D721Med (cell line): ENCODE measurements at regions not wholly inside any gene's neighbourhood (a gene's known extent, or its start where the extent isn't known, plus 50 kb on each side); places are given as distances from the start of the nearest gene placed in this dataset.

ENCODE experiments used
- DNase-seq: peaks from one replicate; pipeline ENCODE4 v3.0.0; 2011; ENCODE audit warnings: low spot score; ENCODE audit not compliant: insufficient read length
- FAIRE-seq: peaks from 2 replicates; lab custom pipeline; 2011; peaks lifted over from hg19 to GRCh38; lab: Jason Lieb, UNC
- TF ChIP-seq, protein P1 (sequence below): IDR thresholded peaks from 2 replicates; pipeline ENCODE4 v1.5.1; 2012; ENCODE audit warnings: mild to moderate bottlenecking, control low read depth; ENCODE audit not compliant: insufficient read depth; ENCODE audit errors: missing control alignments

- FAIRE-seq (no peak), DNase-seq (no peak)
- TF ChIP-seq, protein P1, sequence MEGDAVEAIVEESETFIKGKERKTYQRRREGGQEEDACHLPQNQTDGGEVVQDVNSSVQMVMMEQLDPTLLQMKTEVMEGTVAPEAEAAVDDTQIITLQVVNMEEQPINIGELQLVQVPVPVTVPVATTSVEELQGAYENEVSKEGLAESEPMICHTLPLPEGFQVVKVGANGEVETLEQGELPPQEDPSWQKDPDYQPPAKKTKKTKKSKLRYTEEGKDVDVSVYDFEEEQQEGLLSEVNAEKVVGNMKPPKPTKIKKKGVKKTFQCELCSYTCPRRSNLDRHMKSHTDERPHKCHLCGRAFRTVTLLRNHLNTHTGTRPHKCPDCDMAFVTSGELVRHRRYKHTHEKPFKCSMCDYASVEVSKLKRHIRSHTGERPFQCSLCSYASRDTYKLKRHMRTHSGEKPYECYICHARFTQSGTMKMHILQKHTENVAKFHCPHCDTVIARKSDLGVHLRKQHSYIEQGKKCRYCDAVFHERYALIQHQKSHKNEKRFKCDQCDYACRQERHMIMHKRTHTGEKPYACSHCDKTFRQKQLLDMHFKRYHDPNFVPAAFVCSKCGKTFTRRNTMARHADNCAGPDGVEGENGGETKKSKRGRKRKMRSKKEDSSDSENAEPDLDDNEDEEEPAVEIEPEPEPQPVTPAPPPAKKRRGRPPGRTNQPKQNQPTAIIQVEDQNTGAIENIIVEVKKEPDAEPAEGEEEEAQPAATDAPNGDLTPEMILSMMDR = no peak
Measured at GRCh38 chr2:128452536-128453530, 134.2 kb upstream of the HS6ST1 start.

GRCh38 chr2:128454980-128455720 lies 136.5 kb upstream of the HS6ST1 start:
- TF ChIP-seq, protein P1 = no peak
- FAIRE-seq (no peak), DNase-seq (no peak)

- DNase-seq = no peak
- FAIRE-seq = no peak
- TF ChIP-seq, protein P1 = no peak
Measured at GRCh38 chr2:128455721-128456050, 137.0 kb upstream of the HS6ST1 start.

GRCh38 chr2:128456281-128456680 lies 137.6 kb upstream of the HS6ST1 start:
- TF ChIP-seq, protein P1 = no peak
- no peak for FAIRE-seq

DNA sequence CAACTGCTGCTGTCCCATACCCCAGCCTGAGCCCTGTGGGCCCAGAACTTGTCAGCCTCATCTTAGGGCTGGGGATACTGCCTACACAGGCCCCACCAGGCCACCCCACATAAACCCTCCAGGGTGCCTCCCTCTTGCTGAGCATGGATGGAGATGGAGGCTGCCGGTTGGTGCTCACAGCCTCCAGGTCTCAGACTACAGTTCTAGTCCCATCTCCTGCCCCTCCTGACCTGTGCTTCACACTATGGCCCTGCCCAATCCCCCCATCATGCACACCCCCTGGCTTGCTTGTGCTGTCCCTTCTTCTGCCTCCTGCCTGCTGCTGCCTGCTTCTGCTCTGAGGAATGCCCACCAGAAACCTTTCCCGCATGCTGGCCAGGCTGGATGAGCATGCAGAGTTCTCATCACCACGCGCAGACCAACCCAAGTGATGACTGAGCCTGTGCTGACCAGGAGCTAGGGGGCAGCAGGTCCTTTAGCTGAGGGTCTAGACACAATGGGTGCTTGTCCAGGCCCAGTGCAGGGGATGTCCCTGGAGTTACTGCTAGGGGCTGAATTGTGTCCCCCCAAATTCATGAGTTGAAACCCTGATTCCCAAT lies 138.4 kb upstream of the HS6ST1 start:
- no peak for FAIRE-seq
- TF ChIP-seq, protein P1 = no peak
- no peak for DNase-seq

More at GRCh38 chr2:128456281-128456680, 137.6 kb upstream of the HS6ST1 start:
- no peak for DNase-seq

DNA sequence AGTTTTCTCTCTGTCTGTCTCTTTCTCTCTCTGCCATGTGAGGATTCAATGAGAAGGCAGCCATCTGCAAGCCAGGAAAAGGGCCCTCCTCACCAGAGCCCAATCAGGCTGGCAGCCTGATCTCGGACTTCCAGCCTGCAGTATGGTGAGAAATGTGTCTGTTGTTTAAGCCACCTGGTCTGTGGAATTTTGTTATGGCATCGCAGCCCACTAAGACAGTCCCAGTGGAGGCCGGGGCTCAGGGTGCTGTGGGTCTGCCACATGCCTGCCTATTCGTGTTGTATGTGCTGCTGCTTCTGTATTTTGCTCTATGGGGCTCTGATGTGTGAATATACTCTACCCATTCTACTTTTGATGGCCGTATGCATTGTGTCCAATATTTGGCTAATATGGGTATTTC lies 139.0 kb upstream of the HS6ST1 start:
- FAIRE-seq (no peak), DNase-seq (no peak)
- TF ChIP-seq, protein P1 = no peak
